ENCODE measurements at regions not wholly inside any gene's neighbourhood (a gene's known extent, or its start where the extent isn't known, plus 50 kb on each side); places are given as distances from the start of the nearest gene placed in this dataset.

GRCh38 chr3:177640319-177640965 lies 443.2 kb upstream of the TBL1XR1 start:
- H3K27me3 Mint-ChIP-seq (ENCODE audit: low read depth), result no peaks in the 10 kb centered on the region
- TF ChIP-seq CTCF (IDR thresholded peaks at IDR 0.05; ENCODE audit: unreplicated experiment in 3 of 3), result no peak
- peaks cover 27% of the 10 kb centered on the region for H3K4me1 Mint-ChIP-seq
- H3K9me3 Mint-ChIP-seq, result peaks cover 26% of the 10 kb centered on the region
- H3K4me3 Mint-ChIP-seq, result no peak overlapping the region
- peaks cover 11% of the 10 kb centered on the region for H3K36me3 Mint-ChIP-seq (ENCODE audit: low read depth)
- H3K27ac Mint-ChIP-seq, result no peak overlapping the region

GRCh38 chr3:177641206-177641605 lies 443.9 kb upstream of the TBL1XR1 start:
- TF ChIP-seq CTCF (IDR thresholded peaks at IDR 0.05; ENCODE audit: unreplicated experiment in 3 of 3), result no peak
- Mint-ChIP-seq H3K27me3 (ENCODE audit: low read depth) (no peaks in the 10 kb centered on the region), H3K4me1 (peaks cover 27% of the 10 kb centered on the region), H3K27ac (peak overlapping the region in 1 of 3 experiments; percentile 24), H3K4me3 (no peak overlapping the region), H3K9me3 (peaks cover 19% of the 10 kb centered on the region), H3K36me3 (ENCODE audit: low read depth) (peaks cover 3% of the 10 kb centered on the region)

GRCh38 chr3:177642042-177642803 lies 444.9 kb upstream of the TBL1XR1 start:
- no peak for TF ChIP-seq CTCF (IDR thresholded peaks at IDR 0.05; ENCODE audit: unreplicated experiment in 3 of 3)
- H3K4me1 Mint-ChIP-seq, result peaks cover 31% of the 10 kb centered on the region
- peak overlapping the region in 1 of 3 experiments; percentile 24 for H3K27ac Mint-ChIP-seq
- H3K4me3 Mint-ChIP-seq, result no peak overlapping the region
- no peaks in the 10 kb centered on the region for H3K36me3 Mint-ChIP-seq (ENCODE audit: low read depth)
- H3K9me3 Mint-ChIP-seq, result peaks cover 15% of the 10 kb centered on the region
- no peaks in the 10 kb centered on the region for H3K27me3 Mint-ChIP-seq (ENCODE audit: low read depth)

GRCh38 chr3:177642804-177643125 lies 445.5 kb upstream of the TBL1XR1 start:
- no peak for TF ChIP-seq CTCF (IDR thresholded peaks at IDR 0.05; ENCODE audit: unreplicated experiment in 3 of 3)
- H3K4me3 Mint-ChIP-seq, result no peak overlapping the region
- H3K9me3 Mint-ChIP-seq, result peaks cover 10% of the 10 kb centered on the region
- H3K27ac Mint-ChIP-seq, result no peak overlapping the region
- no peaks in the 10 kb centered on the region for H3K27me3 Mint-ChIP-seq (ENCODE audit: low read depth)
- peaks cover 35% of the 10 kb centered on the region for H3K4me1 Mint-ChIP-seq
- H3K36me3 Mint-ChIP-seq (ENCODE audit: low read depth), result no peaks in the 10 kb centered on the region

GRCh38 chr3:177646749-177647148 lies 449.5 kb upstream of the TBL1XR1 start:
- Mint-ChIP-seq H3K27ac (peak overlapping the region in 1 of 3 experiments; percentile 18), H3K9me3 (no peaks in the 10 kb centered on the region), H3K4me1 (peaks cover 42% of the 10 kb centered on the region), H3K4me3 (no peak overlapping the region), H3K27me3 (ENCODE audit: low read depth) (no peaks in the 10 kb centered on the region), H3K36me3 (ENCODE audit: low read depth) (no peaks in the 10 kb centered on the region)
- TF ChIP-seq CTCF (IDR thresholded peaks at IDR 0.05; ENCODE audit: unreplicated experiment in 3 of 3), result no peak

- H3K4me3 Mint-ChIP-seq, result no peak overlapping the region
- no peaks in the 10 kb centered on the region for H3K36me3 Mint-ChIP-seq (ENCODE audit: low read depth)
- peak overlapping the region in 1 of 3 experiments; percentile 18 for H3K27ac Mint-ChIP-seq
- H3K9me3 Mint-ChIP-seq, result no peaks in the 10 kb centered on the region
- H3K4me1 Mint-ChIP-seq, result peaks cover 41% of the 10 kb centered on the region
- no peaks in the 10 kb centered on the region for H3K27me3 Mint-ChIP-seq (ENCODE audit: low read depth)
- TF ChIP-seq CTCF (IDR thresholded peaks at IDR 0.05; ENCODE audit: unreplicated experiment in 3 of 3), result no peak
Measured at GRCh38 chr3:177647341-177647740, 450.1 kb upstream of the TBL1XR1 start.

Data from nephron (organoid).